BJ (cell line): ENCODE measurements at regions not wholly inside any gene's neighbourhood (a gene's known extent, or its start where the extent isn't known, plus 50 kb on each side); places are given as distances from the start of the nearest gene placed in this dataset.
A peak's percentile ranks its signal among the peaks of the same experiment; 100 is the strongest.

Experiments used
- CTCF ChIA-PET: fragments of 350-600 bp; formaldehyde crosslinking; extraction: SDS; loops from one replicate; lab custom pipeline; 2021; ENCODE audit warnings: antibody characterized with exemption, inconsistent platforms; lab: Yijun Ruan, JAX
- POLR2A ChIA-PET: fragments of 300-600 bp; sonication (Branson Sonifier 250); formaldehyde crosslinking; extraction: SDS; loops from one replicate; lab custom pipeline; 2021; ENCODE audit warnings: antibody characterized with exemption; lab: Charles Lee
- DNase-seq: peaks from one replicate; pipeline ENCODE4 v3.0.0-alpha.2; 2011; ENCODE audit warnings: low read depth
- H3K27me3 ChIP-seq: 2 replicates; pipeline ENCODE4 v1.6.0; 2011; ENCODE audit warnings: low read length; ENCODE audit not compliant: control insufficient read depth, insufficient read depth
- H3K36me3 ChIP-seq: 2 replicates; pipeline ENCODE4 v1.5.1; 2011; ENCODE audit warnings: low read length; ENCODE audit not compliant: control insufficient read depth, insufficient read depth
- H3K4me3 ChIP-seq: 2 replicates; pipeline ENCODE4 v1.5.1; 2011; ENCODE audit warnings: low read depth, mild to moderate bottlenecking, control low read depth, low read length
- CTCF ChIP-seq: IDR thresholded peaks from 2 replicates; pipeline ENCODE4 v1.5.1; 2011; ENCODE audit warnings: low read depth, mild to moderate bottlenecking, control low read depth, inconsistent platforms, low read length, moderate library complexity; ENCODE audit not compliant: insufficient read depth

- ChIA-PET CTCF (interaction anchor here (1.2 kb wide), 1 partner anchor 175 kb away, joined by 3 read pairs; no protein-coding TSS in a partner anchor), POLR2A (no interaction called here)
- no peak for DNase-seq
- no peak for TF ChIP-seq CTCF
- Histone ChIP-seq H3K4me3 (no peak overlapping the region), H3K27me3 (no peaks in the 10 kb centered on the region), H3K36me3 (no peaks in the 10 kb centered on the region)
Measured at GRCh38 chr6:165056292-165056691, 253.1 kb downstream of the C6orf118 start.

GRCh38 chr6:165055231-165055630 is 254.2 kb downstream of the C6orf118 start:
- CTCF ChIA-PET = interaction anchor here (1.2 kb wide), 1 partner anchor 176 kb away, joined by 3 read pairs; no protein-coding TSS in a partner anchor
- no peaks in the 10 kb centered on the region for H3K27me3 ChIP-seq
- H3K36me3 ChIP-seq = no peaks in the 10 kb centered on the region
- no peak for DNase-seq
- TF ChIP-seq CTCF = no peak
- no peak overlapping the region for H3K4me3 ChIP-seq
- POLR2A ChIA-PET = no interaction called here

- DNase-seq = no peak
- no peaks in the 10 kb centered on the region for H3K27me3 ChIP-seq
- ChIA-PET POLR2A (no interaction called here), CTCF (no interaction called here)
- no peak overlapping the region for H3K4me3 ChIP-seq
- H3K36me3 ChIP-seq = no peaks in the 10 kb centered on the region
- no peak for TF ChIP-seq CTCF
Measured at GRCh38 chr6:165052561-165053480, 256.6 kb downstream of the C6orf118 start.

- H3K27me3 ChIP-seq = no peaks in the 10 kb centered on the region
- DNase-seq = no peak
- H3K36me3 ChIP-seq = no peaks in the 10 kb centered on the region
- POLR2A ChIA-PET = no interaction called here
- peak; percentile 13; the same call in 1 of the 2 replicates for TF ChIP-seq CTCF
- CTCF ChIA-PET = interaction anchor here (0.6 kb wide), 1 partner anchor 1070 kb away, joined by 3 read pairs; no protein-coding TSS in a partner anchor
- H3K4me3 ChIP-seq = no peak overlapping the region
Measured at GRCh38 chr6:165049362-165049761, 260.0 kb downstream of the C6orf118 start.

GRCh38 chr6:165047952-165048351 is 261.5 kb downstream of the C6orf118 start:
- no peak for DNase-seq
- no peak overlapping the region for H3K4me3 ChIP-seq
- TF ChIP-seq CTCF = no peak
- H3K27me3 ChIP-seq = no peaks in the 10 kb centered on the region
- ChIA-PET POLR2A (no interaction called here), CTCF (no interaction called here)
- H3K36me3 ChIP-seq = no peaks in the 10 kb centered on the region
